Effector CD4-positive, alpha-beta T cell (primary cell): ENCODE measurements at regions not wholly inside any gene's neighbourhood (a gene's known extent, or its start where the extent isn't known, plus 50 kb on each side); places are given as distances from the start of the nearest gene placed in this dataset.
"Not testable (repeated sequence)": the region's sequence is repeated elsewhere in the genome, so short reads cannot be mapped to it uniquely, and the experiment has no call there.

Source experiments
- DNase-seq: peaks from one replicate; pipeline ENCODE4 v3.0.0-alpha.2; 2020

DNA sequence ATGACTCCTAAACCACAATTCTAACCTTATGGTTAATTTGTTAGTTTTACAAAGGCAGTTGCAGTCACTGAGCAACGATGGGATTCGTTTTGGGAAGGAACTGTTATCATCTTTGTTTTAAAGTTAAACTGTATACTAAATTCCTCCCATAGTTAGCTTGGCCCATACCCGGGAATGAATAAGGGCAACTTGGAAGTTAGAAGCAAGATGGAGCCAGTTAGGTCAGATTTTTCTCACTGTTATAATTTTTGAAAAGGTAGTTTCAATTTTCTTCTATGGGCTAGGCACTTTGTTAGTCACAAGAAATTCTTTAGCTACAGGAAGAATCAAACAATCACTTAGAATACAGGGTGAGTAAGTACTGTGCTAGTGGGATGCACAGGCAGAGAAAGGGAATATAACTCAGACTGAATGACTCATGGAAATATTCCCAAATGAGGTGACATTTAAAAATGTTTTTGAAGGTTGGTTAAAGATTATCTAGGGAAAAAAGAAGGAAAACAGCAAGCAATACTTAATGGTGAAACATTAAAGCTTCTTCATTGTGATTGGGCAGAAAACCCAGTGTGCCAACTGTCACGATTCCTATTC, 153.6 kb downstream of the MAGEB17 start:
- no peak for DNase-seq

DNA sequence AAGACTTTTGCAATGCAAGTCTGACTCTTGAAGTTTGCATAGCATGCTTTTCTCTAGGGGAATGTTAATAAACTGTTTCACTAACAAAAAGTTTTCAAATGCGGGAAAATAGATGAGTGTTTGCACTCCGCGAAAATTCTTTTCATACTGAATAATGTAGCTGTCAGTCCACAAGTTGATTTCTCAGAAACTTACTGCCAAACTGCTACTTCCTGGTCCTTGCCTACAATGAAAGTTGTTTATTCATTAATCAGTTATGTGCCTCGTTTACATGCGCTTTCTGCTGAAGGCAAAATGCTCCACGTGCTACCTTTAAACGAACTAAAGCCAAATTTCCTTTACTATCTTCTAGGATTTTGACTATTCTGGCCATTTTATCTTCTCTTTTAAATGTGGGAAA, 166.2 kb downstream of the MAGEB17 start:
- no peak for DNase-seq

DNA sequence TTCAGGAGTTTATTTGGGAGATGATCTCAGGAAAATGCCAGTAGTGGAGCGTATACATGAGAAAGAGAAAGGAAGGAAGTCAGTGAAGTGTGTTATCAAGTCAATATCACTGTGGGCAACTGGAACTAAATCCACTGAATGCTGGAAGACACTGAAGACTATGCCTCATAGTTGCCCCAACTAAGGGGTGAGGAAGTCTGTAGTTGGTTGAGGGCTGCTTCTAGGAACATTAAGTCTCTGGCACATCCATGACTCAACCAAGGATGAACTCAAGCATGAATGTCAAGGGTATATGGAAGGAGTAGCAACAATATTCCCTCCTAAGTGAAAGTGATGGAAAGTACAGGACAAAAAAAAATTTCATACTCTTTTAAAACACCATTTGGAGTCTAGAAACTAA, 167.9 kb downstream of the MAGEB17 start:
- DNase-seq = no peak

- DNase-seq = no peak
Observed at GRCh38 chrX:16347968-16348670, 180.8 kb downstream of the MAGEB17 start.

- no peak for DNase-seq
Observed at GRCh38 chrX:16357902-16358301, 190.6 kb downstream of the MAGEB17 start.

DNA sequence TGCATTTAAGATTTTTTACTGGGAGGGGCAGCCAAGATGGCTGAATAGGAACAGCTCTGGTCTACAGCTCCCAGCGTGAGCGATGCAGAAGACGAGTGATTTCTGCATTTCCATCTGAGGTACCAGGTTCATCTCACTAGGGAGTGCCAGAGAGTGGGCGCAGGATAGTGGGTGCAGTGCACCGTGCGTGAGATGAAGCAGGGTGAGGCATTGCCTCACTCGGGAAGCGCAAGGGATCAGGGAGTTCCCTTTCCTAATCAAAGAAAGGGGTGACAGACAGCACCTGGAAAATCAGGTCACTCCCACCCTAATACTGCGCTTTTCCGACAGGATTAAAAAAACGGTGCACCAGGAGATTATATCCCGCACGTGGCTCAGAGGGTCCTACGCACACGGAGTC, 192.8 kb downstream of the MAGEB17 start:
- not testable (repeated sequence) for DNase-seq

- DNase-seq = no peak
Observed at GRCh38 chrX:16368696-16369095, 201.4 kb downstream of the MAGEB17 start.

DNA sequence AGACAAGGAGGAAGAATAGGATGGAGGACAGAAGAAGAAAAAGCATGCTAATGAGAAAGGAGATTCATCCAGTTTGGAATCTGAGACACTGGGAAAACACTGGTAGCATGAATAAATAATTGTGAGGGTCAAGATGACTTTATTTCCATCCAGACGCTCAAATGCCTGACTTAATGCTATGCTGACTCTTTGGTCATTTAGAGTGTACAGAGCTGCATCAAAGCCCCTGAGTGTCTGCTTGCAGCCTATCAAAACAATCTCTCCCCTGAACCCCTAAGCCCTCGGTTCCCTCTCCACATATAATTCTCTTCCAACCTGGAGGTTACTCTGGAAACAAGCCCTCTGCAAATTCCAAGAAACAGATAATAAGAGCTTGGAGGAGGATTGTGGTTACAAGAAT, 208.8 kb downstream of the MAGEB17 start:
- DNase-seq = no peak

- no peak for DNase-seq
Observed at GRCh38 chrX:16386126-16386525, 218.8 kb downstream of the MAGEB17 start.

- no peak for DNase-seq
Observed at GRCh38 chrX:16392597-16392996, 225.3 kb downstream of the MAGEB17 start.

- no peak for DNase-seq
Observed at GRCh38 chrX:16394290-16394689, 227.0 kb downstream of the MAGEB17 start.

DNA sequence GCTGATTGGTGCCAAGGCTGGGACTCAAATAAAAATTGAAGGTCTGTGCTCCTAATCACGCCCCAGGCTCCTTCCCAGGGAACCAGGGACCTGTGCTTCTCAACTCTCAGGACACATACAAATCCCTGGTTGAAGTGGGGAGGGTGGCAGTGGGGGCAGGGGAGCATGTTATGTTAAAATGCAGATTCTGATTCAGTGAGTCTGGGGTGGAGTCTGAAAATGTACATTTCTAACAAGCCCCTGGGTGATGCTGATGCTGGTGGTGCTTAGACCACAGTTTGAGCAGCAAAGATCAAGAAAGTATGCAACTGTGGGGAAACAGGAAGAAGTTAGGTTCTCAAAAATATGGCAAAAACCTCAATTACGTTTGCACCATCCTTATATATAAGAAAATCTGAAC, 236.5 kb downstream of the MAGEB17 start:
- DNase-seq = no peak

DNA sequence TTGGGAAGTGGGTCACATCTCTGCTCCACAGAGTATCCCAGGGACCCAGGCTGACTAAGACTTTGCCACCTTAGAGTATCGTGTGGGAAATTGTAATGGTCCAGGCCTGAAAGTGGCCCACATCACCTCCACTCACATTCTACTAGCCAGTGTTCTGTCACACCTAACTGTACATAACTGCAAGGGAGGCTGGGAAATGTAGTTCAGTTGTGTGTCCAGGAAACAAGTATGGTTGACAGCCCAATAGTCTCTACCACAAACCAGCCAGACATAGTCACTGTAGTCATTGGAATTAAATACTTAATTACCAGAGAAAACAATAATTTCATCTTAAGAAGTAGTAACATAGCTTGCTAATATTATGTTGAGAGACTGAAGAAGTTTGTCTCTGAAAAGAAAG, 233.4 kb upstream of the S100G start:
- DNase-seq = no peak

- DNase-seq = no peak
Observed at GRCh38 chrX:16418650-16419049, 231.3 kb upstream of the S100G start.

- DNase-seq = no peak
Observed at GRCh38 chrX:16427668-16428067, 222.3 kb upstream of the S100G start.

GRCh38 chrX:16429406-16429805, 220.6 kb upstream of the S100G start:
- no peak for DNase-seq

DNA sequence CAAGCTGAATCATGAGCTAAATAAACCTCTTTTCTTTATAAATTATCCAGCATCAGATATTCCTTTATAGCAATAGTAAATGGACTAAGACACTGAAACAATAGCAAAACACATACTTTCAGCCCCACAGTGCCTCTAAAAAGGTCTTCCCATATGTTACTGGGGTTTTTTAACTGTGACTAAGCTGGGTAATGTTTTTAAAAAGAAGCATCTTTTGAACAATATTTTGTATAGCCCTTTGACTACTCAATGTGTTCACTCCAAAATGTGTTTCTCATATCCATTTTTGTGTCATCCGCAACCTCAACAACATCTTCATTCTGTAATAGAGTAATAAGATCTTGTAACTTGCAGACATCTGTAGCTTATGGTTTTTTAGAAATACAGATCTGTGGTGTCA, 218.7 kb upstream of the S100G start:
- no peak for DNase-seq

DNA sequence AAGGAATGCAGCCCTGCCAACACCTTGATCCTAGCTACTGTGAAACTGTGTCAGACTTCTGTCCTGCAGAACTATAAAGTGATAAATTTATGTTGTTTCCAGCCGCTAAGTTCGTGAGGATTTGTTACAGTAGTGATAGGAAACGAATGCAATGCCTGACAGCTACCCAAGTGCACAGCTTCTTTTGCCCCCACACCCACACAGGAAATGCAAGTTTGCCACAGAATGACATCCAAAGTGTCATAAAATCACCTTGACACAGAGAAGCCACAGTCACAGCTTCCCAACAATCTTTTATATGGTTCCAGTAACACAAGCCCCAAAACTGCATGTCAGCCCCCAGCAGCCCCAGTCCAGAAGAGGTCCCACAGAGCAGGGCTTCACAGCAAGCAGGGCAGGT, 216.9 kb upstream of the S100G start:
- DNase-seq = no peak

DNA sequence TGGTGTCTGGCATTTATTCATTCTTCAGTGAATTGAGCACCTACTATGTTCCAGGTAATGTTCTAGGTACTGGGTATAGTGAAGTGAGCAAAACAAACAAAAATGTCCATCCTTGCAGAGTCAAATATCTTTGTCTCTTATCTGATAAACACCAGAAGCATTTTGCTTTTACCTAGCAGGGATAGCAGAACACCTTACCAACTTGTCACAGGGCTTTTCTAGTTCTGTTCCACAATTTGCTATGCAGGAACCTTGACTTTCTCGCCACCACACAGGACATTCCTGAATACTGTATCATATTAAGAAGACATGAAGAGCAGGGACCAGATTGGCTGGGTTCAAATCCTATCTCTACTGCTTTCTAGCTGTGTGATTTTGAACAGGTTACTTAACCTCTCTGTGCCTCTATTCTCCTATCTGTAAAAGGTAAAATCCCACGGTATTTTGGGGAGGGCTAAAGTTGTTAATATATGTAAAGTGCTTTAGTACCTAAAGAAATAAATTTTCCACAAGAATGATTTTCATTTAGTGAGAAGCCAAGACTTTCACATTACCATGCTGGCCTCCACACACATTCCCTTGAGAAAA, 214.5 kb upstream of the S100G start:
- DNase-seq = no peak

GRCh38 chrX:16436348-16437188, 213.4 kb upstream of the S100G start:
- DNase-seq = peak; percentile 44

- no peak for DNase-seq
Observed at GRCh38 chrX:16440446-16440845, 209.5 kb upstream of the S100G start.

DNA sequence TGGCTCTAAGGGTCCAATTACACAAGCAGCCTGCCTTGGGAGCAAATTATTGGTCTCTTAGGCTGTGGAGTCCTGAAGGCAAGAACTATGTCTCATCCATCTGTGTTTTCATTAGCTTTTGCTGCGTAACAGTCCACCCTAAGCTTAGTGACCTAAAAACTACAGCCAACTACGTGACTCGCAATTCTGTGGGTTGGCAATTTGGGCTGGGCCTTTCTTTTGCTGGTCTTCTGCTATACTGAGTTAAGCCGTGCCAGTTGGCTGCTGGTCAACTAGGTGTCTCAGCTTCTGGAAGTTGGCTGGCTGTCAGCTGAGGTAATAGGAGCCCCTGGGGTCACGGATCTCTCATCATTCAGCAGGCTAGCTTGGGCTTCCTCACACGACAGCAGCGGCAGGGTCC, 205.6 kb upstream of the S100G start:
- no peak for DNase-seq

DNA sequence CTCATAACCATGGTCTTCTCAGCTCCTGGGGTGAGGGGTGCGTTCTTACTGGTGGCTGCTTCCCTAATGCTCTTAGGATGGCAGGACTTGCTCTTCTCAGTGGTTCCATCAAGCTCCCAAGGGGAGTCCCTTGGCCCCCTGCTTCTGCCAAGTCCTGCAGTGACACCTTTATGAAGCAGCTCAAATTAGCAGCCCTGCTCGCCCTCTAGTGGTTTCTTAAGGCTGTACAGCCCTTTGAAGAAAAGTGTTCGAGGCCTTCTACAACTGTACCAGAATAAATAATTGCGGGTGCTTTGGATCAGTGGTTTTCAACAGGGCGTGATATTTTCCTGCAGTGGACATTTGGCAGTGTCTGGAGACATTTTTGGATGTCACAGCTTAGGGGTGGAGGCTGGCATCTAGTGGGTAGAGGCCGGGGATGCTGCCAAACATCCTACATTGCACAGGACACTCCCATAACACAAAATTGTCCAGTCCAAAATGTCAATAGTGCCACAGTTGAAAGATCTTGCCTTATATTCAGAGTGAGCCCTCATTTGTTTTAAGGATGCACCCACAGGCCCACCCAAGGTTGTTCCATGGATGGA, 204.7 kb upstream of the S100G start:
- DNase-seq = peak; percentile 34
